Stimulated activated CD8-positive, alpha-beta memory T cell treated with anti-CD3 and anti-CD28 coated beads, Interleukin-15, amount 100 ng/mL, for 1 hour (primary cell): ENCODE measurements at regions not wholly inside any gene's neighbourhood (a gene's known extent, or its start where the extent isn't known, plus 50 kb on each side); places are given as distances from the start of the nearest gene placed in this dataset.
A peak's percentile ranks its signal among the peaks of the same experiment; 100 is the strongest.
"Not testable (repeated sequence)": the region's sequence is repeated elsewhere in the genome, so short reads cannot be mapped to it uniquely, and the experiment has no call there.

Source experiments
- DNase-seq: peaks from one replicate; pipeline ENCODE4 v3.0.0-alpha.2; 2020; ENCODE audit warnings: low read depth

GRCh38 chr5:34189246-34189645 is 146.2 kb upstream of the C1QTNF3 start:
- DNase-seq = not testable (repeated sequence)

DNA sequence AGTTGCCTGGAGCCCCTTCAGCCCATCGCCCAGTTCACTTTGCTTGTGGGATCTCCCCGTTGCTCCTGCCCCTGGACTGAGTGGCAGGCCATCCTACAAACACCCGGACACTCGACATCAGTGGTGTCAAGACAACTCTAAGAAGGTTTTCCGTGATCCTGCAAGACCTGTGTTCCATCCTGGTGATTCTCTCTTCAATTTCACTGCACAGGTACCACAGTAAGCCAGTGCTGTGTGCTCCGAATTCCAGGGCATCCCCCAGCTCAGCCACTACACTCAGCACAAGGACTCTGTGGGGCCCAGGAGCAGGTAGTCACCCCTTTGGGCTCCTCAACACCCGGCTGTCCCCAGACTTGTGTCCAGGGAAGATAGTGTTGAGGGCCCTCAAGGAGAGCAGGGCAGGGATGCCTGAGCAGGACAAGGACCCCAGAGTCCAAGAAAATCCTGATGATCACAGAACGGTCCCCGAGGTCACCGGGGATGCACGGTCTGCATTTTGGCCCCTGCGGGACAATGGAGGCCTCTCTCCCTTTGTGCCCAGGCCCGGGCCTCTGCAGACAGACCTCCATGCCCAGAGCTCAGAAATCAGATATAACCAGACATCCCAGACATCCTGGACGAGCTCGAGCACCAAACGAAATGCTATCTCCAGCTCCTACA is 146.9 kb upstream of the C1QTNF3 start:
- DNase-seq = not testable (repeated sequence)

GRCh38 chr5:34190466-34190865 is 147.5 kb upstream of the C1QTNF3 start:
- not testable (repeated sequence) for DNase-seq

GRCh38 chr5:34191279-34191744 is 148.3 kb upstream of the C1QTNF3 start:
- DNase-seq = not testable (repeated sequence)

DNA sequence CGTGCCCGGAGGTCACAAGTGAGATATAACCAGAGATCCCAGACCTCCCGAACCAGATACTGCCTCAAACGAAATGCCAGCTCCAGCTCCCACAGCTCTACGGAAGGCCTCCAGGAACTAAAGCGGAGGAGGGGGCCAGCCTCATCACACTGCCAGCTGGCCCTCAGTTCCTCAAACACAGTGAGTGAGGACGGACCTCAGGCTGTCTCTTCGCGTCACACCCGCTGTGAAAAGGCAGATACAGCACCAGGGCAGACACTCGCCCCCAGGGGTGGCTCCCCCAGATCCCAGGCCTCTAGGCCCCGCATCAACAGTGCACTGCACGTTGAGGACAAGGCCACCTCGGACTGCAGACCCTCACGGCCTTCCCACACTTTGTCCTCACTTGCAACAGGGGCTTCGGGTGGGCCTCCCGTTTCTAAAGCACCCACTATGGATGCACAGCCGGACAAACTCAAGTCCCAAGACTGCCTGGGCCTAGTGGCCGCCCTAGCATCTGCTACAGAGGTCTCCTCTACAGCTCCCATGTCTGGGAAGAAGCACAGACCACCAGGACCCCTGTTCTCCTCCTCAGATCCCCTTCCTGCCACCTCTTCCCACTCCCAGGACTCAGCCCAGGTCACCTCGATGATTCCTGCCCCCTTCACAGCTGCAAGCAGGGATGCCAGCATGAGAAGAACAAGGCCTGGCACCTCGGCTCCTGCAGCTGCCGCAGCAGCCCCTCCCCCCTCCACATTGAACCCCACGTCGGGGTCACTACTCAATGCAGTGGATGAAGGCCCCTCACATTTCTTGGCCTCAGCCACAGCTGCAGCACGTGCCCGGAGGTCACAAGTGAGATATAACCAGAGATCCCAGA is 149.3 kb upstream of the C1QTNF3 start:
- not testable (repeated sequence) for DNase-seq

GRCh38 chr5:34192923-34193262 is 149.9 kb upstream of the C1QTNF3 start:
- DNase-seq = not testable (repeated sequence)

GRCh38 chr5:34193297-34193696 is 150.3 kb upstream of the C1QTNF3 start:
- not testable (repeated sequence) for DNase-seq

DNA sequence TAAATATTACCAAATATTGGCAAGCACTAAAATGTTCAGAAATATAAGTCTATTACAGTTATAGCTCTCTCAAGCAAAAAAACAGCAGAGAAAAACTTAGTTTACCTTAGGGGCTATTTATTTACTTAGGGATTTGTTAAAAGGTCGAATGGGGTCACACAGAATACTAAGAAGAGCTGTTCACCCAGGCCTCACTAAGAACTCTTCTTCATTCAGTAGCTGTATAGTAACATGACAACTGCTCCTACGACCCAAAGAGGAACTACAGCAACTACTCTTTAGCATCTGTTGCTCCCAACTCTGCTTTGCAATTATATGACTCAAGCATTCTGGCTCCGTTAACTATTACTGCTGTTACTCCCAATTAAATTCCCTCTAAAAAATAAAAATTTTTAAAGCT is 150.8 kb upstream of the C1QTNF3 start:
- DNase-seq = not testable (repeated sequence)

GRCh38 chr5:34196091-34196490 is 153.1 kb upstream of the C1QTNF3 start:
- DNase-seq = not testable (repeated sequence)

GRCh38 chr5:34205347-34205746 is 162.3 kb upstream of the C1QTNF3 start:
- not testable (repeated sequence) for DNase-seq

- DNase-seq = not testable (repeated sequence)
Observed at GRCh38 chr5:34217386-34217785, 174.4 kb upstream of the C1QTNF3 start.

GRCh38 chr5:34221329-34222073 is 178.5 kb upstream of the C1QTNF3 start:
- not testable (repeated sequence) for DNase-seq

DNA sequence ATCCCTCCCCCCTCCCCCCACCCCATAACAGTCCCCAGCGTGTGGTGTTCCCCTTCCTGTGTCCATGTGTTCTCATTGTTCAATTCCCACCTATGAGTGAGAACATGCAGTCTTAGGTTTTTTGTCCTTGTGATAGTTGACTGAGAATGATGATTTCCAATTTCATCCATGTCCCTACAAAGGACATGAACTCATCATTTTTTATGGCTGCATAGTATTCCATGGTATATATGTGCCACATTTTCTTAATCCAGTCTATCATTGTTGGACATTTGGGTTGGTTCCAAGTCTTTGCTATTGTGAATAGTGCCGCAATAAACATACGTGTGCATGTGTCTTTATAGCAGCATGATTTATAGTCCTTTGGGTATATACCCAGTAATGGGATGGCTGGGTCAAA is 180.1 kb upstream of the C1QTNF3 start:
- DNase-seq = not testable (repeated sequence)

DNA sequence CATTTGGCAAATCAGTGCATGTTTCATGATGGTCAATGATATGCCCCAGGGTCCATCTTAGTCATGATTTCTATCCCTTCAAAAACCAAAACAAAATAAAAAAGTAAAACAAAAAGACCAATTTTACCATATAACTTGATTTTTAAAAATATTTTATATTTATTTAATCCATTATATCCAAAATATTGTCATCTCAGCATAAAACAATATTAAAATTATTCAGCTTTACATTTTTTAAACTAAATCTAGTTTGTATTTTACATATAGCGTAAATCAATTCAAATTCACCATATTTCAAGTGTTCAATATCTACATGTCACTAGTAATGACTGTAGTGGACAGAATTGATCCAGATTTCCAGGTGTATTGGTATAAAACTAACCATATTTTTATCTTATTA is 187.4 kb upstream of the C1QTNF3 start:
- DNase-seq = not testable (repeated sequence)

GRCh38 chr5:34243802-34244201 is 200.8 kb upstream of the C1QTNF3 start:
- DNase-seq = not testable (repeated sequence)

DNA sequence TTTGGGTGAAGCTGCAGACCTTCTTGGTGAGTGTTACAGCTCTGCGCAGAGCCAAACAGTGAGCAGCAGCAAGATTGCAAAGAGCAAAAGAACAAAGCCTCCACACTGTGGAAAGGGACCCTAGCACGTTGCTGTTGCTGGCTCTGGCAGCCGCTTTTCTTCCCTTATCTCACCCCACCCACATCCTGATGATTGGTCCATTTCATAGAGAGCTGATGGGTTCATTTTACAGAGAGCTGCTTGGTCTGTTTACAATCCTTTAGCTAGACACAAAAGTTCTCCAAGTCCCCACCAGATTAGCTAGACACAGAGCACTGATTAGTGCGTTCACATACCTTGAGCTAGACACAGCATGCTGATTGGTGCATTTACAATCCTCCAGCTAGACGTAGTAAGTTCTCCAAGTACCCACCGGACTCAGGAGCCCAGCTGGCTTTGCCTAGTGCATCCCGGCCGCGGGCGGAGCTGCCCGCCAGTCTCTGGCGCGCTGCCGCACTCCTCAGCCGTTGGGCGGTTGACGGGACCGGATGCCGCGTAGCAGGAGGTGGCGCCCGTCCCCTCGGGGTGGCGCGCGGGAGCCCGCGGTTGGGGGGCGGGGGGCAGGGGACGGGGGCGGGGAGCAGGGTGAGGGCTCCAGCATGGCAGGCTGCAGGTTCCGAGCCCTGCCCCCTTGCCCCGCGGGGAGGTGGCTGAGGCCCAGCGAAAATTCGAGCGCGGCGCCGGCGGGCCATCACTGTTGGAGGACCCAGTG is 201.4 kb upstream of the C1QTNF3 start:
- peak; percentile 52 for DNase-seq

- not testable (repeated sequence) for DNase-seq
Observed at GRCh38 chr5:34245032-34245394, 202.0 kb upstream of the C1QTNF3 start.

DNA sequence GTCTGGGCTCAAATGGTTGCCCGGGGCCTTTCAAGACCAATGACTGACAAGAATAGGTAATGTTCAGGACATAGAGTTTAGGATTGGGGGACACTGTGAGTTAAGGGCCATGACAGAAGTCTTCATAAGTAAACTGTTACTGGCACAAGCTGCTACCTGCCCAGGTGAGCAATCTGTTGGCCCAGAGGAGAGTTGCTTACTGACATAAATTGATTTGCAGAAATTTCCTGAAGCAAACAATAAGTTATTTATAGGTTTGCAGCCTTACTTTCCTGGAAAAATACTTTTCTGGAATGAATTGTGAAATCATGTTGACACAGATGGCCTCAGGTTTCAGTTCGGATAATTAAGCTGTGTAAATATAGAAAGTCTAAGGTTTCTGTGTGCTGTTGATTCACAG is 202.8 kb upstream of the C1QTNF3 start:
- DNase-seq = not testable (repeated sequence)

DNA sequence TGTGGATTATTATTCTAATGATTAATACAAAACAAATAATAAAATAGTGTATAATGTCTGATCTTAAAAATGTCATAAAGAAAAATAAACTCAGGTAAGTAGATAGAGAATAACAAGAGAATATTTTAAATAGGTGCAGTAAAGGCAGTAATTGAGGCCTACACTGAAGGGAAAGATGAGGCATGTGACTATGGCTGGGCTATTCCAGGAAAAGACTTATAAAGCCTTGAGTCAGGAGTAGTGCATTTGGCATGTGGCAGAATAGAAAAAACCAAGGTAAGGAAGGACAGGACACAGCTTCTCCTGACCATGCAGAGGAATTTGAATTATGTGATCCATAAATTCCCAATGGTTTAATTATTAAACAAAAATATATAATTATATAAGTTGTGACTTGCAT is 215.6 kb upstream of the C1QTNF3 start:
- DNase-seq = not testable (repeated sequence)

- not testable (repeated sequence) for DNase-seq
Observed at GRCh38 chr5:34261020-34261419, 218.0 kb upstream of the C1QTNF3 start.

- DNase-seq = not testable (repeated sequence)
Observed at GRCh38 chr5:34266151-34266550, 223.1 kb upstream of the C1QTNF3 start.

- not testable (repeated sequence) for DNase-seq
Observed at GRCh38 chr5:34296759-34297158, 253.7 kb upstream of the C1QTNF3 start.
